ENCODE measurements at regions not wholly inside any gene's neighbourhood (a gene's known extent, or its start where the extent isn't known, plus 50 kb on each side); places are given as distances from the start of the nearest gene placed in this dataset.

GRCh38 chr1:88204612-88205167 lies 479.4 kb upstream of the PKN2 start:
- no peak for DNase-seq (ENCODE audit: low read depth)

GRCh38 chr1:88208389-88208788 lies 475.7 kb upstream of the PKN2 start:
- no peak for DNase-seq (ENCODE audit: low read depth)

DNA sequence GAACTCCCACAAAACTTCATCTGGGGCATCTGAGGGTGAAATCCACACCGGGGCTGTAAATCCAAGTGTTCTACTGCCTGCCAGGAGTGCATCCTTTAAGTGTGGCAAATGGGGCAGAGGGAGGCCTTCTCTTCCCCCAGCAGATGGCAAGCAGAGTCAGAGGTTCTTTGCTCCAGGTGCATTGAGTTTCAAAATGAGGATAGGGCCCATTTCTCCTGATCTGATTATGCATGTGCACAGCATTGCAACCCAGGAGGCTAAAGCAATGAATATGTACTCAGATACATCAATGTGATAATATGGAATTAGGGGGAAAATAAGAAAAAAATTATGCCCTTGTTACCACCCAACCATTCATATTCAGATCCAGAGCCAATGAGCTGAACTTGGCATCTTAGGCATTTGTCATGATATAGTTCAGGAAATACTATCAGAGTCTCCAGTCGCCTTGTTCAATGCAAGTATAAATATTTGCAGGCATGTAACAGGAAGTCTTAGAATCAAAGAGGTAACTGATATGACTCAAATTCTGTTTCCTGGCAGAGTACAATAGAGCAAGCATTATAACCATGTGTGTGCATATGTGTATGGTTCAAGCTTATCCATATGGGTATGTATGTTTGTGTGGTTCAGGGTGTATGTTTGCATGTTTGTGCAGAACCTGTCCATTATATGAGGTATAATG lies 473.8 kb upstream of the PKN2 start:
- DNase-seq (ENCODE audit: low read depth), result no peak

- DNase-seq (ENCODE audit: low read depth), result no peak
Measured at GRCh38 chr1:88216441-88216840, 467.6 kb upstream of the PKN2 start.

- no peak for DNase-seq (ENCODE audit: low read depth)
Measured at GRCh38 chr1:88217386-88217785, 466.7 kb upstream of the PKN2 start.

DNA sequence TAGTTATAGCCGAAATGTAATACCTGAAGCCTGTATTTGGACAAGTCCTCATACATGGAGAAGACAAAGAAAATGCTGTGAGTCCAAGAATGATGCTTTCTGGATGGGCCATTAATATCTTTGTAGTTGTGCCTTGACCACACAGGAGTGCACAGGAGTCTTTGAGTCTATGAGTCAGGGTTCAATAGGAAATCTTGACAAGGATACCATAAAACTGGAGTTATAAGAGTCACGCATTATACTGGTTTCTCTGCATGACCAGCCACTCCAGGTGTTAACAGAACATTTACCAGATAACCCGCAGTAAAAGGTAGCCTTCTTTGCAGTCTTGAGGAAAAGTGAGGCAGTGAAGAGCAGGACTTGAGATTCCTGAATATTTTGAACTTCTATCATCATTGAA lies 464.6 kb upstream of the PKN2 start:
- DNase-seq (ENCODE audit: low read depth), result no peak

DNA sequence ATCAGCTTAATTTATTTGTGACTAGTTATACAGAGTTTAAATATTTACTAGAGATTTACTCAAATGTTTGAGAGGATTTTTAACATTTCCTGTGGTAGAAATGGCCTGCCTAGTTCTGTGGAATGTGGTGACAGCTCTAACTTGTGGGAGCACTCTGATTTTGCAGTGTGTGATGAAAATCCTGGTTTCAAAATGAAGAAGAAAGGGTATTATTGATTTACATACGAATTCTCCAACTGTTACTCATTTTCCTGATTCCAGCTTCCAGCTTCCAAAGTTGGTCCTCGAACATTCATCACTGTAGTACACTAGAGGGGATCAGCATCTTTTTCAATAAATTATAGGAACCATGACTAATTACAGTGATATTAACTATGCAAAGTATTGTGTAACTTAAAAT lies 462.7 kb upstream of the PKN2 start:
- no peak for DNase-seq (ENCODE audit: low read depth)

GRCh38 chr1:88224906-88225305 lies 459.2 kb upstream of the PKN2 start:
- no peak for DNase-seq (ENCODE audit: low read depth)

- no peak for DNase-seq (ENCODE audit: low read depth)
Measured at GRCh38 chr1:88228114-88228513, 456.0 kb upstream of the PKN2 start.

DNA sequence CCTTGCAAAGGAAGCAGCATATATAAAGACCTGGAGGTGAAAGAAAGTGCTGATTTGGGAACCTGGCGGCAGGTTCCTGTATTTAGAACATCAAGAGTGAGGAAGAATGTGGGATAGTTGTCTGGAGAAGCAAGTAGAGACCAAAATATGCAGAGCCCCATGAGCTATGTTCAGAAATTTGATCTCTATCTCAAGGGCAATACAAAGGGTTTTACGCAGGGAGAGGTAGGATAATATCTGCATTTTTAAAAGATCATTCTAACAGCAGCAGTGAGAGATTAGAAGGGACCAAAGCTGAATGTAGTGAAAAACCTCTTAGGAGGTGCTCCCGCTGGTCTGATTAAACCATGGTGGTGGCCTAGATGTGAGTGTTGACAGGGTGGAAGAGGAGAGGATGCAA lies 453.9 kb upstream of the PKN2 start:
- DNase-seq (ENCODE audit: low read depth), result no peak

GRCh38 chr1:88237058-88237457 lies 447.0 kb upstream of the PKN2 start:
- DNase-seq (ENCODE audit: low read depth), result peak; percentile 27

DNA sequence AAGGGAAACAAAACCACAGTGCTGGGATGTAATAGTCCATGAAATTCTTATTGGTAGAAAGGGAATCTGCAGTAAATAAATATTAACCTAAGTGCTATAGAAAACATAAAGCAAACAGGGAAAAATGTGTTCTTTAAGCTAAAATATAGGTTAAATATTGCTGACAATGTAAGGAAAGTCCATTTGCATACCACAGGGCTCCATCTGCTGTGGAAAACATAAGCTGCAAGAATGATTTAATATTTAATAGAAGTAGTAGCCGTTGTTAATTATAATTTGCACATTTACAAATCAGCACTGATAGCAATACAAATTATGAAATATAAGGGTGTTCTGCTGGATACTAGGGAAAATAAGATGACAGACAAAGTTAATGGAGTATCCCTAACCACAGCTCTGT lies 444.9 kb upstream of the PKN2 start:
- no peak for DNase-seq (ENCODE audit: low read depth)

DNA sequence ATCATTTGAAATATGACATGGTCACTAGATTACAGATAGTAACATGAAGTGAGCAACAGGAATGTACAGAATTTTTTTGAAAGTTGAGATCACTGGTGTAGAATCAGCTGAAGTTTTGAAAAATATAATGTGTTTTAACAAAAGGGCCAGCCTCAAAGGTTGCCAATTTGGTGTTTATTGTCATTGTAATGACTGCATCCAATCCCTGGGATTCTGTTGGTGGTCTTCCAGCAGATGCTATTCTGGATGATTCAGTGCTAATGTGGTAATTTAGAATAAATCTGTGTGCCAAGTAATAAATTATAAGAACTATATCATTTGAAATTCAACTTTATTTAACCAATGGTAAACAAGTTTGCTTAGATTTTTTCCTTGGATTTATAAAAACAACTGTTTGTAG lies 436.4 kb upstream of the PKN2 start:
- no peak for DNase-seq (ENCODE audit: low read depth)

GRCh38 chr1:88250915-88251314 lies 433.2 kb upstream of the PKN2 start:
- DNase-seq (ENCODE audit: low read depth), result no peak

- no peak for DNase-seq (ENCODE audit: low read depth)
Measured at GRCh38 chr1:88252745-88253144, 431.3 kb upstream of the PKN2 start.

DNA sequence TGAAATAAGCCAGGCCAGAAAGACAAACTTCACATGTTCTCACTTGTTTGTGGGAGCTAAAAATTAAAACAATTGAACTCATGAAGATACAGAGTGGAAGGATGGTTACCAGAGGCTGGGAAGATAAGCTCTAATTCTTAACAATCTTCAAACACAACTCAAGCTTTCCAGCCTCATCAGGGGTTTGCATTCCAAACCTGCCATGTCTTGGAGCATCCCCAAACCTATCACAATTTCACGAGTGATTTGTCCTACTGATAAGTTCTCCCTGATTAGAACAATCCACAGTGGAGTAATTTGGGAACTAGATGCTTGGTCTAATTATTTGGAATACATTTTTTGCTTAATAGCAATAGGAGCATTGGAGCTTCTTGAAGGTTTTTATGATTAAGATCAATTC lies 418.5 kb upstream of the PKN2 start:
- no peak for DNase-seq (ENCODE audit: low read depth)

- no peak for DNase-seq (ENCODE audit: low read depth)
Measured at GRCh38 chr1:88266051-88266450, 418.0 kb upstream of the PKN2 start.

DNA sequence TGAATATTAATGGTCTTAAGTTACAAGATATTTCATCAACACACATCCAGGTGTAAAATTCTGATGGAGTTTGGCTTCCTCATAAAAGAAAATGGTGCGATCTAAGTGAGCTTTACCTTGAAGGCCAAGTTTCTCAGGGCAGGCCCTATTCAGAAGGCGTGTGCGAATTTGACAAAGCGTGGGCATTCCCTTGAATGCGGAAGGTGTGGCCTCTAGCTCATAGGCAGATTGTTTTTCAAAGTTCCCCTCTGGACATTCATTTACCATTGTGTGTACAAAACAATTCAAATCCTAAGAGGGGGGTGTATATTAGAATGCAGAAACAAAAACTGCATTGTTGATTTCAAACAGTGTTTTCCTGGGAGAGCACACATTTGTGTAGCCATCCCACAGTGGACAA lies 411.9 kb upstream of the PKN2 start:
- DNase-seq (ENCODE audit: low read depth), result no peak

DNA sequence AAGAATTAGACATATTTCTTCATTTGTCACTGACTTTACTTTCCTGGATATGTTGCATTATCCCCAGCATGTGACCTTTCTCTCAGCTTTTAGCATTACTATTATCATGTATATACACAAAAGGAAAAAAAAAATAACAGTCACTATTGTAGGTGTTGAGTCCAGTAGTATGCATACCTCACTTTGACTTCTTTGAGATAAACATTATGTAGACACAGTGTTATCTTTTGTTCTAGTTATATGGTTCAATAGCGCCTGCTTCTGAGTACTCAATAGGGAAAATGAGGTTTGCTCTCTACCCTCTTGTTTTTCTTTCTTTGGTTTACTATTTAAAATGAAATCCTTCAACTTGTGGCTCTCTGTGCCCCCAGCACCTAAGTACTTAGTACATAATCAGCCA lies 409.6 kb upstream of the PKN2 start:
- no peak for DNase-seq (ENCODE audit: low read depth)

- no peak for DNase-seq (ENCODE audit: low read depth)
Measured at GRCh38 chr1:88275259-88275862, 408.7 kb upstream of the PKN2 start.

- peak; percentile 3 for DNase-seq (ENCODE audit: low read depth)
Measured at GRCh38 chr1:88276163-88276562, 407.9 kb upstream of the PKN2 start.

DNA sequence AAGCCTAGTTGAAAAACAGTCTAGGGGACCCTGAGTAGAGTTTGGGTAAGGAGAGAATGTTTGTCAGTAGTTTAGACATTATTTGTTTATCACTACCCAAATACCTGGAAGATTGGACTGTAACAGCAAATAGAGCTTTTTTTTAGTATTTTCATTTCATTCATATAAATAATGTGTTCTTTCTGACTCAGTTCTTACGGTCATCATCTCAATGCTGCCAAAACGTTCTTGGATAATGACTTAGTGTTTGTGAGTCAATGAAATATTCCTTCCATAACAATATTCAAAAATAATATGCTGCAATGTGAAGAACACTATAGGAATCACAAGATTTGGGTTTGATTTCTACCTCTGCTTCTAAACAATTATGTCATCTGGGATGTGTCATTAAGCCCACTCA lies 400.0 kb upstream of the PKN2 start:
- no peak for DNase-seq (ENCODE audit: low read depth)

GRCh38 chr1:88284666-88285366 lies 399.3 kb upstream of the PKN2 start:
- DNase-seq (ENCODE audit: low read depth), result no peak
